ENCODE measurements at regions not wholly inside any gene's neighbourhood (a gene's known extent, or its start where the extent isn't known, plus 50 kb on each side); places are given as distances from the start of the nearest gene placed in this dataset.

- DNase-seq = no peak
- peaks cover 65% of the 10 kb centered on the region for H3K4me1 Mint-ChIP-seq (ENCODE audit: low read depth, unreplicated experiment)
- H3K9me3 Mint-ChIP-seq (ENCODE audit: low read depth, unreplicated experiment) = no peaks in the 10 kb centered on the region
- H3K36me3 Mint-ChIP-seq (ENCODE audit: insufficient read depth, unreplicated experiment) = no peaks in the 10 kb centered on the region
- intact Hi-C loops (cut with micrococcal nuclease; ENCODE audit: unreplicated experiment) = no loop called here
- peak overlapping the region; percentile 39 for H3K27ac Mint-ChIP-seq (ENCODE audit: unreplicated experiment)
- no peak for TF ChIP-seq CTCF (IDR thresholded peaks at IDR 0.05; ENCODE audit: unreplicated experiment)
- H3K4me3 Mint-ChIP-seq (ENCODE audit: low read depth, unreplicated experiment) = no peak overlapping the region
- CTCF ChIA-PET = interaction anchor here (0.5 to 2.2 kb wide), 8 partner anchors 13 to 404 kb away, joined by 3 to 6 read pairs (median 5); no protein-coding TSS in a partner anchor
- no TSS peak for BruUV-seq (replicated peaks)
- H3K27me3 Mint-ChIP-seq (ENCODE audit: unreplicated experiment) = no peaks in the 10 kb centered on the region
Measured at GRCh38 chr20:50260479-50261221, 70.0 kb downstream of the CEBPB start.

DNA sequence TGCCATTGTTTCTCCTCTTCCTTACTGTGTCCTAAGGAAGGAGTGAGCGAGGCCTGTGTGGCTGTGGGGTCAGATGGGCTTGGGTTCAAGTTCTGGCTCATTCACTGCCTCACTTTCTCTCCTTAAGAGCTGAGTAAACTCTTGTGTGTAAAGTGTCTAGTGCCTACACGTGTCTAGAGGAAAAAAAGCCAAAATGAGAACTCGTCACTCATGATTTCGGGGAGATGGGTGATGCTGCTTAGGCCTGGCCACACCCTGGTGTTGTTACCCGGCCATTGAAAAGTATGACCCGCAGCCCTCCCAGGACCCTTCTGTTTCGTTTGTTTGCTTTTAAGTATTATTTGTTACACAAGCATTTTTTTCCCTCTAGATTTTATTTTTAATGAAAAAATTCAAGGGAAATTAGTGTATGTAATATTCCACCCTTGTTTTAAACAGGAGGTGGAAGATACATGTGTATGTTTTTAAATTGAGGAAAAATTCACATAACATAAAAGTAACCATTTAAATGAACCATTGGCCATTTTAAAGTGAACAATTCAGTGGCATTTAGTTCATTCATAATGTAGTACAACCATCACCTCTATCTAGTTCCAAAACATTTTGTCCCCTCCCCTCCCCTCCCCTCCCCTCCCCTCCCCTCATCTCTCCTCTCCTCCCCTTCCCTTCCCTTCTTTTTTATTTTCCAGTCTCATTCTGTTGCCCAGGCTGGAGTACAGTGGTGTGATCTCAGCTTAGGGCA, 71.0 kb downstream of the CEBPB start:
- Mint-ChIP-seq H3K4me3 (ENCODE audit: low read depth, unreplicated experiment) (no peak overlapping the region), H3K27me3 (ENCODE audit: unreplicated experiment) (no peaks in the 10 kb centered on the region), H3K36me3 (ENCODE audit: insufficient read depth, unreplicated experiment) (no peaks in the 10 kb centered on the region), H3K4me1 (ENCODE audit: low read depth, unreplicated experiment) (peaks cover 69% of the 10 kb centered on the region), H3K9me3 (ENCODE audit: low read depth, unreplicated experiment) (no peaks in the 10 kb centered on the region), H3K27ac (ENCODE audit: unreplicated experiment) (peak overlapping the region; percentile 39)
- TF ChIP-seq CTCF (IDR thresholded peaks at IDR 0.05; ENCODE audit: unreplicated experiment) = no peak
- CTCF ChIA-PET = interaction anchor here (0.5 to 1.8 kb wide), 3 partner anchors 14 to 34 kb away, joined by 3 to 6 read pairs (median 4); no protein-coding TSS in a partner anchor
- DNase-seq = no peak
- intact Hi-C loops (cut with micrococcal nuclease; ENCODE audit: unreplicated experiment) = no loop called here
- BruUV-seq (replicated peaks) = no TSS peak

DNA sequence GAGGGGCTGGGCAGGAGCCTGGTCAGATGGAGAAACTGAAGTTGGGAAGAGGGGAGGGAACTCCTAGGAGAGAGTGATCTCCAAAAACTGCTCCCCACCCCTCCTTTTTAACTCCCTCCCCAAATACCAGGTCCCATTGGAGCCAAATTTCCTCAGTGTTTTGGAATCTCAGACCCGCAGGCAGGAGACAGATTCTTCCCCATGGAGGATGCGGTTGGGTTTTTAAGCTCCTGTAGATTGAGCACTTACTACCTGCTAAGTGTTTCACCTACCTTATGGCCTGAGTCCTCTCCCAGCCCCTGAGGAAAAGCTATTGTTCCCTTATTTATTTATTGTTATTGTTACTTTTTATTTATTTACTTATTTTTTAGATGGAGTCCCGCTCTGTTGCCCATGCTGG, 73.2 kb downstream of the CEBPB start:
- peaks cover 71% of the 10 kb centered on the region for H3K4me1 Mint-ChIP-seq (ENCODE audit: low read depth, unreplicated experiment)
- no TSS peak for BruUV-seq (replicated peaks)

More for the DNA sequence above, 73.2 kb downstream of the CEBPB start:
- DNase-seq = no peak
- H3K27me3 Mint-ChIP-seq (ENCODE audit: unreplicated experiment) = no peaks in the 10 kb centered on the region
- H3K36me3 Mint-ChIP-seq (ENCODE audit: insufficient read depth, unreplicated experiment) = peaks cover 6% of the 10 kb centered on the region
- no peak overlapping the region for H3K27ac Mint-ChIP-seq (ENCODE audit: unreplicated experiment)
- no peaks in the 10 kb centered on the region for H3K9me3 Mint-ChIP-seq (ENCODE audit: low read depth, unreplicated experiment)
- no peak for TF ChIP-seq CTCF (IDR thresholded peaks at IDR 0.05; ENCODE audit: unreplicated experiment)
- intact Hi-C loops (cut with micrococcal nuclease; ENCODE audit: unreplicated experiment) = no loop called here
- CTCF ChIA-PET = no interaction called here
- H3K4me3 Mint-ChIP-seq (ENCODE audit: low read depth, unreplicated experiment) = no peak overlapping the region
